Osteoblast (primary cell): ENCODE measurements at regions not wholly inside any gene's neighbourhood (a gene's known extent, or its start where the extent isn't known, plus 50 kb on each side); places are given as distances from the start of the nearest gene placed in this dataset.

Experiments
- DNase-seq: peaks from one replicate; pipeline ENCODE4 v3.0.0; 2011; ENCODE audit warnings: low spot score, mixed read lengths; ENCODE audit not compliant: insufficient read length; ENCODE audit errors: missing footprints
- H2AFZ ChIP-seq: 2 replicates; pipeline ENCODE4 v1.6.0; 2011; ENCODE audit warnings: mild to moderate bottlenecking, low read length
- H3K27ac ChIP-seq: 2 replicates; pipeline ENCODE4 v1.5.1; 2011; ENCODE audit warnings: mild to moderate bottlenecking, low read depth, low read length, moderate library complexity
- H3K27me3 ChIP-seq: 2 replicates; pipeline ENCODE4 v1.6.0; 2012; ENCODE audit warnings: mild to moderate bottlenecking, control low read depth, inconsistent platforms, low read length, moderate library complexity; ENCODE audit not compliant: insufficient read depth
- H3K36me3 ChIP-seq: 2 replicates; pipeline ENCODE4 v1.5.1; 2011; ENCODE audit warnings: mild to moderate bottlenecking, low read length, control low read depth, moderate library complexity; ENCODE audit not compliant: insufficient read depth
- H3K4me1 ChIP-seq: 2 replicates; pipeline ENCODE4 v1.5.1; 2011; ENCODE audit warnings: mild to moderate bottlenecking, low read length, control low read depth, moderate library complexity; ENCODE audit not compliant: insufficient read depth
- H3K4me2 ChIP-seq: 2 replicates; pipeline ENCODE4 v1.6.0; 2011; ENCODE audit warnings: mild to moderate bottlenecking, low read length; ENCODE audit not compliant: insufficient read depth
- H3K4me3 ChIP-seq: fragments of 200-600 bp; sonication (generic); 3 replicates; pipeline ENCODE4 v1.5.1; 2012; ENCODE audit warnings: mild to moderate bottlenecking, low read length, inconsistent platforms; ENCODE audit not compliant: insufficient read depth
- H3K79me2 ChIP-seq: 2 replicates; pipeline ENCODE4 v1.6.0; 2012; ENCODE audit warnings: mild to moderate bottlenecking, low read length, control low read depth, inconsistent platforms; ENCODE audit not compliant: insufficient read depth
- H3K9me3 ChIP-seq: 2 replicates; pipeline ENCODE4 v1.5.1; 2011; ENCODE audit warnings: low read depth, low read length, control low read depth
- H4K20me1 ChIP-seq: 2 replicates; pipeline ENCODE4 v1.6.0; 2012; ENCODE audit warnings: mild to moderate bottlenecking, low read length, control low read depth; ENCODE audit not compliant: insufficient read depth
- CTCF ChIP-seq: IDR thresholded peaks from 2 replicates; pipeline ENCODE4 v1.5.1; 2011; ENCODE audit warnings: mild to moderate bottlenecking, low read depth, low read length, moderate library complexity; ENCODE audit errors: extremely low read depth

DNA sequence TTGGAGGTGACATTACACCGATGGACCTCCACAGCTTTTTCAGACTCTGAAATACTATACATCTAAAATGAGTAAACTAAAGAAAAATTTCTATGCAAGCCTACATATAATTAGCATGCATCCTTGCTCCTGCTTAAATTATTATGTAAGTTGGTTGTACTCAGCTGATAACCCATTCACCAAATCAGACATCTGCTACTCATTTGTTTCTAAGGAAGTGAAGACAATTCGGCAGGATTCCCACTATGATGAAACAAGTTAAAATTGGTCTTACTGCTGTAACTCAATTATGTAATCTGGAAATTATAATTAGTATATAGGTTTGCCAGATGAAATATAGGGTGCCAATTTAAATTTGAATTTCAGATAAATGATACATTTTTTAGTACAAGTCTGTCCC lies 59.5 kb upstream of the FGF13 start:
- no peak for TF ChIP-seq CTCF
- Histone ChIP-seq H3K9me3 (no peaks in the 10 kb centered on the region), H3K36me3 (no peaks in the 10 kb centered on the region), H3K27me3 (no peaks in the 10 kb centered on the region), H4K20me1 (no peaks in the 10 kb centered on the region), H3K4me2 (no peak overlapping the region), H2AFZ (no peak overlapping the region), H3K4me1 (no peaks in the 10 kb centered on the region), H3K79me2 (no peaks in the 10 kb centered on the region), H3K4me3 (no peak overlapping the region), H3K27ac (no peak overlapping the region)
- no peak for DNase-seq

GRCh38 chrX:138769918-138770317 lies 58.4 kb upstream of the FGF13 start:
- H4K20me1 ChIP-seq = no peaks in the 10 kb centered on the region
- no peaks in the 10 kb centered on the region for H3K4me1 ChIP-seq
- H3K79me2 ChIP-seq = no peaks in the 10 kb centered on the region
- H3K4me3 ChIP-seq = no peak overlapping the region
- no peak for DNase-seq
- TF ChIP-seq CTCF = no peak
- no peaks in the 10 kb centered on the region for H3K36me3 ChIP-seq
- H3K4me2 ChIP-seq = no peak overlapping the region
- no peak overlapping the region for H2AFZ ChIP-seq
- H3K27me3 ChIP-seq = no peaks in the 10 kb centered on the region
- no peak overlapping the region for H3K27ac ChIP-seq
- no peaks in the 10 kb centered on the region for H3K9me3 ChIP-seq

- Histone ChIP-seq H3K36me3 (no peaks in the 10 kb centered on the region), H4K20me1 (no peaks in the 10 kb centered on the region), H3K79me2 (no peaks in the 10 kb centered on the region), H3K27ac (no peak overlapping the region), H3K27me3 (no peaks in the 10 kb centered on the region), H3K4me3 (no peak overlapping the region), H3K4me1 (no peaks in the 10 kb centered on the region), H2AFZ (no peak overlapping the region), H3K9me3 (no peaks in the 10 kb centered on the region), H3K4me2 (no peak overlapping the region)
- DNase-seq = no peak
- no peak for TF ChIP-seq CTCF
These were observed 53.5 kb upstream of the FGF13 start for GRCh38 chrX:138765051-138765450.

DNA sequence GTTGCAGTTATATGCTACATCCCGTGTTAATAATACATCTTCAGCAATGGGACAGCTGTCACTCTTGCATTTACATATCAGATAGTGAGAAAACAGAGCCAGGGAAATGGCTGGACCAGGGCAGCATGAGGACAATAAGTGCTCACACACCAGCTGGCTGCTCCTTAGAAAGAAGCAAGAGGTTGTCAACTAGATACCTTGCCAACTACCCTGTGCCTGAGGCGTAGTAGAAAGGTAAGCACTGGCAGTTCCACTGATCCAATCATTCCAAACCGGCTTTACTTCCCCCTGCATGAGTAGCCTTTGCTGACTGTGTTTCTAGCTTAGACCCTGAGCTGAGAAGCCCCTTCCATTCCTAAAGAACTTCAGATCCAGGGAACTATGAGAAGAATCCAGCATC lies 52.2 kb upstream of the FGF13 start:
- no peak overlapping the region for H3K4me3 ChIP-seq
- no peaks in the 10 kb centered on the region for H3K79me2 ChIP-seq
- no peak overlapping the region for H3K27ac ChIP-seq
- no peaks in the 10 kb centered on the region for H4K20me1 ChIP-seq
- H2AFZ ChIP-seq = no peak overlapping the region
- H3K36me3 ChIP-seq = no peaks in the 10 kb centered on the region
- no peaks in the 10 kb centered on the region for H3K9me3 ChIP-seq
- H3K27me3 ChIP-seq = no peaks in the 10 kb centered on the region
- no peaks in the 10 kb centered on the region for H3K4me1 ChIP-seq
- H3K4me2 ChIP-seq = no peak overlapping the region
- DNase-seq = no peak
- no peak for TF ChIP-seq CTCF
